ENCODE measurements at regions not wholly inside any gene's neighbourhood (a gene's known extent, or its start where the extent isn't known, plus 50 kb on each side); places are given as distances from the start of the nearest gene placed in this dataset.

GRCh38 chr4:115678425-115678941 lies 565.1 kb upstream of the NDST4 start:
- Histone ChIP-seq H3K27me3 (ENCODE audit: insufficient read depth) (no peaks in the 10 kb centered on the region), H2AFZ (no peak overlapping the region), H3K27ac (ENCODE audit: low read depth) (no peak overlapping the region), H3K9me2 (ENCODE audit: insufficient read depth) (no peaks in the 10 kb centered on the region), H4K20me1 (replicated peaks; ENCODE audit: insufficient read depth) (no peaks in the 10 kb centered on the region), H3K36me3 (ENCODE audit: insufficient read depth) (no peaks in the 10 kb centered on the region), H3F3A (replicated peaks; ENCODE audit: low read depth) (no peaks in the 10 kb centered on the region), H3K4me2 (no peak overlapping the region), H3K4me1 (ENCODE audit: insufficient read depth) (no peaks in the 10 kb centered on the region), H3K79me2 (replicated peaks; ENCODE audit: insufficient read depth) (no peaks in the 10 kb centered on the region), H3K4me3 (no peak overlapping the region)
- peak in 1 of 2 experiments; percentile 45; a peak in 2 of 4 replicates for TF ChIP-seq CTCF (conservative IDR thresholded peaks at IDR 0.05; ENCODE audit: low read depth in 2 of 2)
- no peak for TF ChIP-seq EZH2 (IDR thresholded peaks at IDR 0.05; ENCODE audit: low read depth, unreplicated experiment)
- ATAC-seq: peak; percentile 54; the same call in 2 of the 3 replicates
- peak; percentile 23 for DNase-seq (ENCODE audit: low spot score)
- no peaks in the 10 kb centered on the region for H3K4me1 Mint-ChIP-seq
- peaks cover 7% of the 10 kb centered on the region; the same call in 1 of the 3 replicates for H3K36me3 Mint-ChIP-seq (ENCODE audit: low read depth)
- H3K4me3 Mint-ChIP-seq: no peak overlapping the region
- no peaks in the 10 kb centered on the region for H3K27me3 Mint-ChIP-seq (ENCODE audit: insufficient read depth, low read depth, poor library complexity)
- H3K27ac Mint-ChIP-seq: no peak overlapping the region
- peaks cover 4% of the 10 kb centered on the region; the same call in 2 of the 3 replicates for H3K9me3 Mint-ChIP-seq

- no peak overlapping the region for H3K4me2 ChIP-seq
- H3K4me1 ChIP-seq (ENCODE audit: insufficient read depth): no peaks in the 10 kb centered on the region
- H3K4me3 ChIP-seq: no peak overlapping the region
- H3K27ac Mint-ChIP-seq: no peak overlapping the region
- no peaks in the 10 kb centered on the region for H4K20me1 ChIP-seq (replicated peaks; ENCODE audit: insufficient read depth)
- no peaks in the 10 kb centered on the region for H3F3A ChIP-seq (replicated peaks; ENCODE audit: low read depth)
- peaks cover 7% of the 10 kb centered on the region; the same call in 1 of the 3 replicates for H3K36me3 Mint-ChIP-seq (ENCODE audit: low read depth)
- no peak overlapping the region for H2AFZ ChIP-seq
- no peaks in the 10 kb centered on the region for H3K4me1 Mint-ChIP-seq
- TF ChIP-seq EZH2phosphoT487 (IDR thresholded peaks at IDR 0.05; ENCODE audit: unreplicated experiment): no peak
- TF ChIP-seq ZNF331 (CRISPR knock-in tag; IDR thresholded peaks at IDR 0.05; ENCODE audit: low read depth): no peak
- TF ChIP-seq ETS1 (IDR thresholded peaks at IDR 0.05): no peak
- no peak for TF ChIP-seq POLR2AphosphoS5 (IDR thresholded peaks at IDR 0.05; ENCODE audit: low read depth)
- no peak for TF ChIP-seq CTCF (conservative IDR thresholded peaks at IDR 0.05; ENCODE audit: low read depth in 2 of 2)
- TF ChIP-seq ZNF114 (CRISPR knock-in tag; IDR thresholded peaks at IDR 0.05): no peak
- DNase-seq (ENCODE audit: low spot score) (no peak), ATAC-seq (no peak)
- no peaks in the 10 kb centered on the region for H3K36me3 ChIP-seq (ENCODE audit: insufficient read depth)
- H3K9me2 ChIP-seq (ENCODE audit: insufficient read depth): no peaks in the 10 kb centered on the region
- no peaks in the 10 kb centered on the region for H3K27me3 ChIP-seq (ENCODE audit: insufficient read depth)
- H3K27ac ChIP-seq (ENCODE audit: low read depth): no peak overlapping the region
- H3K27me3 Mint-ChIP-seq (ENCODE audit: insufficient read depth, low read depth, poor library complexity): no peaks in the 10 kb centered on the region
- no peaks in the 10 kb centered on the region for H3K79me2 ChIP-seq (replicated peaks; ENCODE audit: insufficient read depth)
- H3K4me3 Mint-ChIP-seq: no peak overlapping the region
- H3K9me3 Mint-ChIP-seq: peaks cover 4% of the 10 kb centered on the region; the same call in 2 of the 3 replicates
These were observed 562.3 kb upstream of the NDST4 start for GRCh38 chr4:115675719-115676118.

All from GM23338 (cell line).